HFFc6 (cell line): ENCODE measurements at regions not wholly inside any gene's neighbourhood (a gene's known extent, or its start where the extent isn't known, plus 50 kb on each side); places are given as distances from the start of the nearest gene placed in this dataset.

ENCODE experiments used
- DNase-seq: peaks from one replicate; pipeline ENCODE4 v3.0.0-alpha.2; 2018
- H3K27ac Mint-ChIP-seq: 2 replicates; pipeline ENCODE4 v1.8.0; 2020; ENCODE audit warnings: mild to moderate bottlenecking, mixed read lengths
- H3K27me3 Mint-ChIP-seq: 2 replicates; pipeline ENCODE4 v1.8.0; 2021; ENCODE audit warnings: mild to moderate bottlenecking, moderate library complexity, mixed read lengths; ENCODE audit not compliant: insufficient read depth
- H3K36me3 Mint-ChIP-seq: 2 replicates; pipeline ENCODE4 v1.8.0; 2021; ENCODE audit warnings: low read depth, mixed read lengths
- H3K4me1 Mint-ChIP-seq: 2 replicates; pipeline ENCODE4 v1.8.0; 2020; ENCODE audit warnings: low read depth, mixed read lengths
- H3K4me3 Mint-ChIP-seq: 2 replicates; pipeline ENCODE4 v1.8.0; 2020; ENCODE audit warnings: mild to moderate bottlenecking, moderate library complexity, mixed read lengths
- H3K9me3 Mint-ChIP-seq: 2 replicates; pipeline ENCODE4 v1.8.0; 2020; ENCODE audit warnings: mild to moderate bottlenecking, mixed read lengths
- TF ChIP-seq, protein P1 (sequence below): fragments of 200-600 bp; sonication (generic); IDR thresholded peaks from 2 replicates; pipeline ENCODE4 v1.5.0; 2021; ENCODE audit warnings: antibody characterized with exemption, mild to moderate bottlenecking

DNA sequence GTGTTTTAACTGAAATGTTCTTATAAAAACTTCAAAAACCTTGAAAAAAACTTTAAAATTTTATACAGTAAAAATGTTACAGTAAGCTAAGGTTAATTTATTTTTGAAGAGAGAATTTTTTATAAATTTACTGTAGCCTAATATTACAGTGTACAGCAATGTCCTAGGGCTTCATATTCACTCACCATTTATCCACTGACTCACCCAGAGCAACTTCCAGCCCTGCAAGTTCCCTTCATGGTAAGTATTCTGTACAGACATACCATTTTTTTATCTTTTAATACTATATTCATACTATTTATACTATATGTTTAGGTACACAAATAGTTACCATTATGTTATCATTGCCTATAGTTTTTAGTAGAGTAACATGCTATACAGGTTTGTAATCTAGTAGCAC, 396.7 kb upstream of the MMADHC start:
- TF ChIP-seq, protein P1, sequence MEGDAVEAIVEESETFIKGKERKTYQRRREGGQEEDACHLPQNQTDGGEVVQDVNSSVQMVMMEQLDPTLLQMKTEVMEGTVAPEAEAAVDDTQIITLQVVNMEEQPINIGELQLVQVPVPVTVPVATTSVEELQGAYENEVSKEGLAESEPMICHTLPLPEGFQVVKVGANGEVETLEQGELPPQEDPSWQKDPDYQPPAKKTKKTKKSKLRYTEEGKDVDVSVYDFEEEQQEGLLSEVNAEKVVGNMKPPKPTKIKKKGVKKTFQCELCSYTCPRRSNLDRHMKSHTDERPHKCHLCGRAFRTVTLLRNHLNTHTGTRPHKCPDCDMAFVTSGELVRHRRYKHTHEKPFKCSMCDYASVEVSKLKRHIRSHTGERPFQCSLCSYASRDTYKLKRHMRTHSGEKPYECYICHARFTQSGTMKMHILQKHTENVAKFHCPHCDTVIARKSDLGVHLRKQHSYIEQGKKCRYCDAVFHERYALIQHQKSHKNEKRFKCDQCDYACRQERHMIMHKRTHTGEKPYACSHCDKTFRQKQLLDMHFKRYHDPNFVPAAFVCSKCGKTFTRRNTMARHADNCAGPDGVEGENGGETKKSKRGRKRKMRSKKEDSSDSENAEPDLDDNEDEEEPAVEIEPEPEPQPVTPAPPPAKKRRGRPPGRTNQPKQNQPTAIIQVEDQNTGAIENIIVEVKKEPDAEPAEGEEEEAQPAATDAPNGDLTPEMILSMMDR = no peak
- H3K4me1 Mint-ChIP-seq = peaks cover 12% of the 10 kb centered on the region
- no peak overlapping the region for H3K27ac Mint-ChIP-seq

DNA sequence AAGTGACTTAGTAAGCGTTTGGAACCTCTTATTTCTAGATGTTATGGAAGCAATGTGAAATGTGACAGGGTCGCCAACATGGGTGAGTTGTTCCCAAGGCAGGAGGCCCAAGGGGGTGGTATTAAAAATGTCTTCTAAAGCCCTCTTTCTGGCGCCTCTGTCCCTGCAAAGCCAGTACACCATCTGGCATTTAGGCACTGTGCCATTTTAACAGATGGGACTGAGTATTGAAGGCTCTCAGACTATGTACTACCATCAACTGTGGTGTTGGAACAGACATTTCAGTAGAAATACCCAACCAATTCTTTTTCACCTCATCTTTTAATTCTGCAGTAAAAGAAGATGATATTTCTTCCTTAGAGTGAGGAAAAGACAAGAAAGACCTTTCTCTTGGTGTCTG, 384.5 kb upstream of the MMADHC start:
- no peaks in the 10 kb centered on the region for H3K27me3 Mint-ChIP-seq
- no peak overlapping the region for H3K4me3 Mint-ChIP-seq
- no peak overlapping the region for H3K27ac Mint-ChIP-seq
- no peak for DNase-seq
- H3K36me3 Mint-ChIP-seq = no peaks in the 10 kb centered on the region; the same call in none of the 2 replicates
- H3K9me3 Mint-ChIP-seq = peaks cover 8% of the 10 kb centered on the region; the same call in 1 of the 2 replicates
- H3K4me1 Mint-ChIP-seq = no peaks in the 10 kb centered on the region
- TF ChIP-seq, protein P1 = no peak

More for the DNA sequence above, 396.7 kb upstream of the MMADHC start:
- no peak for DNase-seq
- Mint-ChIP-seq H3K9me3 (peaks cover 10% of the 10 kb centered on the region; the same call in 1 of the 2 replicates), H3K36me3 (peaks cover 7% of the 10 kb centered on the region; the same call in 1 of the 2 replicates), H3K4me3 (no peak overlapping the region), H3K27me3 (no peaks in the 10 kb centered on the region)

DNA sequence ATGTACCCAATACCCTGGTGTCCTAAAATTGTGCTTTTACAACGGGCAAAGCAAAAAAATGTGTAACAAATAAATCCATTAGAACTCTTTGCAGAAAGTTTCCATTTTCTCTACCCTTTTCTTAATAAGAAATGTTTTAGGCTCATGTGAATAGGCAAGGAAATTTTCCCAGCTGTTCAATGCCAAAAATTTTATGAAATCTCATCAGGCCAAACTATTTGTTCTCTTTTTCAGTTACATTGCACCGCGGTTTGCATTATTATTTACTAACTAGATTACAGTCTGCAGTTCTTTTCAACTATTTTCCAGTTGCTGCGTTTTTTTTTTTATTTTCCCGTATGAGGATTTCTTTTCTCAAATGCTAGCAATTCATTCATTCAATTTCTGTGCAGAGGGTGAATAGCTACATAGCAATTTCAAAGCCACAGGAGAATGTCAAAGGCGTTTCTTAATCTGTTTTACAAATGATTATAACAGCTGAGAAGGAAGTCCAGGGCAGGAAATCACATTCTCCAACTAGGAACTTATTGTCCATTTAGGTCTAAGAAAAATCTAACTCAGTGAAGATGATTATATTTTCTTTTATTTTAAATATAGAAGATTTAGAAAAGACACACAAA, 367.5 kb upstream of the MMADHC start:
- H3K4me1 Mint-ChIP-seq = no peaks in the 10 kb centered on the region

DNA sequence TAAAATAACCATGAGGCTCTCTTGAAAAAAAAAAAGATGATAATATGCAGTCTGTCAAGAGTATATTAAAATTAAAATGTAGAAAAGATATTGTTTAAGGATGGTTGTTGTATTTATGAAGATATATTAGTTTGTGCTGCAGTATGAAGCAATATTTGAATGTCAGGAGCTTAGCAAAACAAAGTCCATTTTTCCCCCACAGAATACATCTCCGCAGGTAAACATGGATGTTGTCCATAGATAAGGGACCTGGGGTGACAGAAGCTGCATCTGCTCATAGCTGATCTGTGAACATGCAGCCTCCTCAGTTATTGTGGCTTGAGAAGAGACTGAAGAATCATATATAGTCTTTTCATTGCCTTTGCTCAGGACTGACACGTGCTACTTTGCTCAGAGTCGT, 366.1 kb upstream of the MMADHC start:
- Mint-ChIP-seq H3K4me1 (no peaks in the 10 kb centered on the region), H3K27me3 (peaks cover 2% of the 10 kb centered on the region; the same call in 1 of the 2 replicates), H3K9me3 (no peaks in the 10 kb centered on the region), H3K27ac (no peak overlapping the region), H3K4me3 (no peak overlapping the region), H3K36me3 (no peaks in the 10 kb centered on the region)
- no peak for DNase-seq
- TF ChIP-seq, protein P1 = no peak

More for the DNA sequence above, 367.5 kb upstream of the MMADHC start:
- Mint-ChIP-seq H3K9me3 (no peaks in the 10 kb centered on the region), H3K4me3 (no peak overlapping the region), H3K27me3 (peaks cover 2% of the 10 kb centered on the region; the same call in 1 of the 2 replicates), H3K27ac (no peak overlapping the region), H3K36me3 (no peaks in the 10 kb centered on the region; the same call in 1 of the 2 replicates)
- TF ChIP-seq, protein P1 = no peak
- no peak for DNase-seq

DNA sequence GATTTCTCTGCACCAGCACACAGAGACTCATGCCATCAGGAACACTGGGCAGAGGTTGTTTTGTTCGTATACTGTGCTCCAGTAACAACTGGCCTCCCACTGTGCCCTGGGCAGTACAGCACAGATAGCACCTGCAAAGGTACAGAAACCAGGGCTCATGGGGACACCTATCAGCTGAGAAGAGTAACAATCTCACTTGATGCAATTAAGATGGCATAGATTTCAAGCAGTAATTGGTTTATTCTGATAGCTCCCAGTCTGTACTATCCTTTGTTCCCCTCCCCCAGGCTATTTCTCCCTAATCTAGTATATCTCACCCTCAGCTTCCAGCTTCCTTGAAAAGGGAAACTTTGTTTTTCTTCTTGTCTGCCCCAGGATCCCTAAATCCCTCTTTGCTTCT, 343.9 kb upstream of the MMADHC start:
- H3K9me3 Mint-ChIP-seq = no peaks in the 10 kb centered on the region
- H3K27ac Mint-ChIP-seq = no peak overlapping the region
- no peak overlapping the region for H3K4me3 Mint-ChIP-seq
- no peak for DNase-seq
- no peaks in the 10 kb centered on the region for H3K36me3 Mint-ChIP-seq
- H3K27me3 Mint-ChIP-seq = no peaks in the 10 kb centered on the region
- TF ChIP-seq, protein P1 = no peak
- no peaks in the 10 kb centered on the region for H3K4me1 Mint-ChIP-seq
